H1 (cell line): ENCODE measurements at regions not wholly inside any gene's neighbourhood (a gene's known extent, or its start where the extent isn't known, plus 50 kb on each side); places are given as distances from the start of the nearest gene placed in this dataset.

ENCODE experiments used
- CTCF ChIA-PET: fragments of 300-600 bp; sonication (Branson Sonifier 250); formaldehyde crosslinking; loops from one replicate; lab custom pipeline; 2021; ENCODE audit not compliant: partially characterized antibody; lab: Charles Lee
- POLR2A ChIA-PET: fragments of 300-600 bp; sonication (Branson Sonifier 250); formaldehyde crosslinking; loops from one replicate; lab custom pipeline; 2021; ENCODE audit warnings: inconsistent platforms; ENCODE audit not compliant: partially characterized antibody; lab: Charles Lee
- DNase-seq, 2 experiments: peaks; one replicate each; pipeline versions ENCODE4 v3.0.0 to v3.0.0-alpha.2; 2010 to 2022; ENCODE audit warnings: low spot score in 2 of 2, low read depth in 1 of 2, mixed read lengths in 1 of 2
- FAIRE-seq: peaks from 2 replicates; lab custom pipeline; 2011; peaks lifted over from hg19 to GRCh38; lab: Jason Lieb, UNC
- H2AFZ ChIP-seq: 2 replicates; pipeline ENCODE4 v1.8.1; 2012; ENCODE audit warnings: low read length, inconsistent platforms
- H2AK5ac ChIP-seq: 2 replicates; pipeline ENCODE4 v1.6.1; 2013; ENCODE audit warnings: low read depth, low read length
- H2BK120ac ChIP-seq: replicated peaks from 2 replicates; pipeline ENCODE3; 2013; ENCODE audit warnings: low read depth, low read length, inconsistent platforms
- H2BK12ac ChIP-seq: 2 replicates; pipeline ENCODE4 v1.6.1; 2013; ENCODE audit warnings: low read depth, low read length
- H2BK15ac ChIP-seq: 2 replicates; pipeline ENCODE4 v1.6.1; 2013; ENCODE audit warnings: low read length
- H2BK20ac ChIP-seq: 2 replicates; pipeline ENCODE4 v1.6.1; 2013; ENCODE audit warnings: low read length
- H2BK5ac ChIP-seq: 2 replicates; pipeline ENCODE4 v1.6.1; 2013; ENCODE audit warnings: low read depth, low read length
- H3K14ac ChIP-seq: 2 replicates; pipeline ENCODE4 v1.6.1; 2013; ENCODE audit warnings: inconsistent platforms; ENCODE audit not compliant: insufficient read length
- H3K18ac ChIP-seq: 2 replicates; pipeline ENCODE4 v1.6.1; 2013; ENCODE audit warnings: low read length; ENCODE audit errors: extremely low read depth
- H3K23ac ChIP-seq: 2 replicates; pipeline ENCODE4 v1.6.1; 2013; ENCODE audit warnings: inconsistent platforms; ENCODE audit not compliant: insufficient read length
- H3K23me2 ChIP-seq: 2 replicates; pipeline ENCODE4 v1.6.1; 2013; ENCODE audit warnings: low read depth, low read length
- H3K27ac ChIP-seq: 2 replicates; pipeline ENCODE4 v1.6.1; 2011; ENCODE audit warnings: low read depth, low read length, inconsistent platforms
- H3K27me3 ChIP-seq, 4 experiments: replicated peaks in 1 of 4; 1 replicate in 1 of 4; 2 replicates in 3 of 4; pipeline versions ENCODE4 v1.6.1 to v1.8.1; 2011 to 2013; ENCODE audit warnings: low read length in 3 of 4, mild to moderate bottlenecking in 3 of 4, inconsistent platforms in 2 of 4, mixed read lengths in 2 of 4, moderate library complexity in 1 of 4; ENCODE audit not compliant: control insufficient read depth in 3 of 4, insufficient read depth in 3 of 4; ENCODE audit errors: extremely low read depth in 1 of 4
- H3K36me3 ChIP-seq, 4 experiments: 2 replicates each; pipeline versions ENCODE4 v1.6.1 to v1.8.1; 2011 to 2013; ENCODE audit warnings: mild to moderate bottlenecking in 4 of 4, low read length in 3 of 4, moderate library complexity in 2 of 4, control low read depth in 1 of 4, inconsistent platforms in 1 of 4; ENCODE audit not compliant: insufficient read depth in 4 of 4, control insufficient read depth in 2 of 4
- H3K4ac ChIP-seq: replicated peaks from 2 replicates; pipeline ENCODE3; 2013; ENCODE audit warnings: low read length, low read depth, mixed read lengths, inconsistent platforms; ENCODE audit not compliant: insufficient read length
- H3K4me1 ChIP-seq, 4 experiments: replicated peaks in 1 of 4; 1 replicate in 1 of 4; 2 replicates in 3 of 4; pipeline versions ENCODE4 v1.6.1 to v1.8.1; 2011 to 2013; ENCODE audit warnings: low read length in 3 of 4, inconsistent platforms in 2 of 4, mixed read lengths in 1 of 4; ENCODE audit not compliant: insufficient read depth in 4 of 4, control insufficient read depth in 3 of 4
- H3K4me2 ChIP-seq, 2 experiments: 2 replicates each; pipeline versions ENCODE4 v1.6.1 to v1.8.1; 2011 to 2013; ENCODE audit warnings: low read depth in 2 of 2, low read length in 2 of 2, control low read depth in 1 of 2, inconsistent platforms in 1 of 2, mild to moderate bottlenecking in 1 of 2; ENCODE audit not compliant: insufficient read depth in 1 of 2
- H3K4me3 ChIP-seq, 4 experiments: fragments of 200-600, 300-600 bp in 1 of 4; sonication (generic), shearing (Covaris generic), sonication (Bioruptor Twin) in 1 of 4; 2 replicates each; pipeline versions ENCODE4 v1.5.1 to v1.8.1; 2011 to 2016; ENCODE audit warnings: low read length in 4 of 4, low read depth in 3 of 4, control low read depth in 2 of 4, inconsistent platforms in 2 of 4, mild to moderate bottlenecking in 2 of 4, mixed read lengths in 1 of 4, moderate library complexity in 1 of 4; ENCODE audit not compliant: insufficient read depth in 2 of 4; ENCODE audit errors: extremely low read depth in 1 of 4
- H3K56ac ChIP-seq: replicated peaks from 2 replicates; pipeline ENCODE3; 2013; ENCODE audit warnings: low read depth, mild to moderate bottlenecking, mixed read lengths, low read length, inconsistent platforms; ENCODE audit not compliant: insufficient read length
- H3K79me1 ChIP-seq: 2 replicates; pipeline ENCODE4 v1.6.1; 2013; ENCODE audit warnings: low read depth, low read length, control low read depth
- H3K79me2 ChIP-seq, 2 experiments: 2 replicates each; pipeline versions ENCODE4 v1.6.1 to v1.8.1; 2012 to 2013; ENCODE audit warnings: low read length in 2 of 2, mild to moderate bottlenecking in 2 of 2, inconsistent platforms in 1 of 2; ENCODE audit not compliant: insufficient read depth in 2 of 2, control insufficient read depth in 1 of 2
- H3K9ac ChIP-seq, 4 experiments: replicated peaks in 1 of 4; 1 replicate in 1 of 4; 2 replicates in 3 of 4; pipeline versions ENCODE4 v1.6.1 to v1.8.1; 2011 to 2013; ENCODE audit warnings: low read depth in 3 of 4, low read length in 3 of 4, control low read depth in 2 of 4, mild to moderate bottlenecking in 2 of 4, moderate library complexity in 2 of 4, inconsistent platforms in 1 of 4; ENCODE audit errors: extremely low read depth in 1 of 4
- H3K9me3 ChIP-seq, 2 experiments: 2 replicates each; pipeline versions ENCODE4 v1.6.1 to v1.8.1; 2012 to 2013; ENCODE audit warnings: mild to moderate bottlenecking in 2 of 2, moderate library complexity in 2 of 2, control low read depth in 1 of 2, inconsistent platforms in 1 of 2, low read depth in 1 of 2, low read length in 1 of 2, mixed read lengths in 1 of 2; ENCODE audit not compliant: insufficient read depth in 2 of 2
- H4K20me1 ChIP-seq, 2 experiments: replicated peaks in 1 of 2; 2 replicates each; pipeline versions ENCODE3 to v1.8.1; 2011 to 2013; ENCODE audit warnings: inconsistent platforms in 2 of 2, low read length in 2 of 2, mild to moderate bottlenecking in 1 of 2; ENCODE audit not compliant: insufficient read depth in 2 of 2, control insufficient read depth in 1 of 2
- H4K5ac ChIP-seq: 2 replicates; pipeline ENCODE4 v1.6.1; 2013; ENCODE audit warnings: low read length, low read depth, mixed read lengths, inconsistent platforms; ENCODE audit not compliant: insufficient read length
- H4K8ac ChIP-seq: 2 replicates; pipeline ENCODE4 v1.8.0; 2013; ENCODE audit warnings: mild to moderate bottlenecking, moderate library complexity, low read length, inconsistent platforms; ENCODE audit not compliant: insufficient read depth; ENCODE audit errors: extremely low read depth
- H4K91ac ChIP-seq: replicated peaks from 2 replicates; pipeline ENCODE3; 2013; ENCODE audit warnings: low read length, mixed read lengths, inconsistent platforms; ENCODE audit not compliant: insufficient read length
- WGBS, 2 experiments: shearing (Covaris generic) in 1 of 2; methylation state at CpG; one replicate each; pipeline versions ENCODE4 v1.1.6 to v1.1.7; 2013 to 2015; ENCODE audit warnings: low lambda C conversion rate in 2 of 2, mixed read lengths in 2 of 2, inconsistent platforms in 1 of 2, low coverage in 1 of 2, missing lambda C conversion rate in 1 of 2; ENCODE audit not compliant: insufficient replicate concordance in 2 of 2, insufficient coverage in 1 of 2, insufficient read length in 1 of 2; ENCODE audit errors: extremely low coverage in 1 of 2, missing lambda C conversion rate in 1 of 2; 5-methylcytosine and 5-hydroxymethylcytosine counted together

- Histone ChIP-seq H3K79me2 (no peaks in the 10 kb centered on the region), H2BK20ac (no peak overlapping the region), H3K4me2 (no peak overlapping the region), H3K27ac (no peak overlapping the region), H2BK5ac (no peak overlapping the region), H3K14ac (no peak overlapping the region), H3K27me3 (no peaks in the 10 kb centered on the region), H2BK15ac (no peak overlapping the region), H4K20me1 (no peaks in the 10 kb centered on the region), H4K91ac (no peak overlapping the region), H3K4me1 (no peaks in the 10 kb centered on the region), H3K23me2 (no peaks in the 10 kb centered on the region; the same call in 1 of the 2 replicates), H2BK12ac (no peak overlapping the region), H3K18ac (no peak overlapping the region), H3K9ac (no peak overlapping the region), H3K4ac (no peak overlapping the region), H2AFZ (no peak overlapping the region), H4K8ac (no peak overlapping the region), H3K56ac (no peak overlapping the region), H3K4me3 (no peak overlapping the region), H4K5ac (no peak overlapping the region), H2AK5ac (no peak overlapping the region), H2BK120ac (no peak overlapping the region), H3K23ac (no peak overlapping the region), H3K36me3 (no peaks in the 10 kb centered on the region), H3K79me1 (no peaks in the 10 kb centered on the region), H3K9me3 (no peaks in the 10 kb centered on the region)
- POLR2A ChIA-PET = no interaction called here
- DNase-seq (no peak), FAIRE-seq (no peak)
- 93% methylated on average over 2 of the region's 2 CpGs; no CpG with 5 or more reads in 1 of the 2 experiments for WGBS, 2 experiments
- CTCF ChIA-PET = interaction anchor here (0.9 to 4.4 kb wide), 5 partner anchors 11 to 689 kb away, joined by 3 to 22 read pairs (median 4); no protein-coding TSS in a partner anchor
Measured at GRCh38 chr3:188060264-188060835, 93.6 kb upstream of the LPP start.
